GM18868 (cell line): ENCODE measurements at regions not wholly inside any gene's neighbourhood (a gene's known extent, or its start where the extent isn't known, plus 50 kb on each side); places are given as distances from the start of the nearest gene placed in this dataset.

Source experiments
- ATAC-seq: cut with Tn5 transposase; IDR thresholded peaks from one replicate; pipeline ENCODE4 v1.9.1; 2021; ENCODE audit warnings: mild to moderate bottlenecking, moderate library complexity; ENCODE audit not compliant: unreplicated experiment

DNA sequence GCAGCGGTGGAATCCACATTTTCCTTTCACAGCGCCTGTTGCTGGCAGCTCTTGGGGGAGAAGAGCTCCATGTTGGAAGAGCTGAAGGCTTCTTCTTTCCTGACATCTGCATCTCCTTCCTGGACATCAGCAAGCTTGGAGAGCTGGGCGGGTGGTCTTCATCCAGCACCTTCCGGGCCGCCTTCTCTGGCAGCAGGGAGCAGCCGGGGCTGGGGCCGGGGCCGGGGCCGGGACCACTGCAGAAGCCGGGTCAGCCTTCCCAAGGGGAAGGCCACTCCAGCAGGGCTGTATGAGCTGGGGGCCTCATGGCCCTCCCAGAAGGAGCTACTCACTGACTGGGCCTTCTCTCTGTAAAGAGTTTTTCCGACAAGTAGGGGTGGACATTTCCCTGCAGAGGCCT, 787.5 kb downstream of the TLE4 start:
- ATAC-seq: no peak

DNA sequence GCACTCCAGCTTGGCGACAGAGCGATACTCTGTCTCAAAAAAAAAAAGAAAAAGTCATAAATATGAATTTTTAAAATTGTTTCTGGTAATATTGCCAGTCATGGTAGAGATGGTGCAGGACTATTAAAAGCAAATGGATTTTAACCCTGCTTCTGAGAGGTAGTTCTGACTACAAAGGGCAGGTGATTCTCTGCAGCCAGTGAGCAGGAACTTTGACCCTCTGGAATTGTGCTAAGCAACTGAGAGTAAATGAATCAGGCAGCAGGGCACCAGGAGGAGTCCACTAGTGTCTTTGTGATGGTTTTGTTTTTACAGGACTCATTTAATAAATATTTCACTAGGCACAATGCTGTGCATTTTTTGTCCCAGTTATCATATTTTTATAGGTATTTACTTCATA, 781.2 kb downstream of the TLE4 start:
- no peak for ATAC-seq

DNA sequence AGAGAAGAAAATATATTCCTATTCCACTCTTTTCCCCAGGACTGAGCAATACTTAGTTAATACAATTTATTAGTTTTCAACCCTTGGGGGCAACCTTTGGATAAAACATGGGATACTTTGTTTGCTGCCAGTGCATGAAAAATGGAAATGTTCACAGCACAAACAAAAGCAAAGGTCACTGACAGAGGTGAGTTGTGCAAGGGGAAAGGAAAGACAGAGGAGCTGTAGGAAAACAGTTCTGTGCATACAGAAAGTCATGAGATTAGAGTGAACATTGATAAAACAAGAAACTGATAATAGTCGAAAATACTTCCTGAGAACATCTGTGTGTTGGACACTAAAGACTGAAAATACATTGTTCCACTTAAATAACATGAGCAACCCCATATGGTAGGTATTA, 779.8 kb downstream of the TLE4 start:
- no peak for ATAC-seq

DNA sequence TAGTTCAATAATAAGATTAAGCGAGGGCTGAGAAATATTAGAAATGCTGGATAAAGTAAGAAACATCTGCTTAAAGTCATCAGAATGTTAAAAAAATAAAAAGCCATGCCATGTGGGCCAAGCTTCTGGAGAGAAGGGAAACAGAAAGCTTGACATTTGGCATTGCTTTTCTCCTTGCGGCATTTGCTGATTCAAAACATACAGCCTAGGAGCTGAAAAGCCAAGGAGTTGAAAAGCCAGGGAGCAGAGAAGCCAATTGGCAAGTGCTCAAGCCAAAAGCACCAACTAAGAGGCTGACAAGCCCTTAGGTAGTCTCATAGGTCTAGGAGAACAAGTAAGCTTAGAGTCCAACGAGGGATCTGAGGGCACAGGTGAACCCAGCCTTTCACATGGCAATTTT, 754.3 kb downstream of the TLE4 start:
- no peak for ATAC-seq

DNA sequence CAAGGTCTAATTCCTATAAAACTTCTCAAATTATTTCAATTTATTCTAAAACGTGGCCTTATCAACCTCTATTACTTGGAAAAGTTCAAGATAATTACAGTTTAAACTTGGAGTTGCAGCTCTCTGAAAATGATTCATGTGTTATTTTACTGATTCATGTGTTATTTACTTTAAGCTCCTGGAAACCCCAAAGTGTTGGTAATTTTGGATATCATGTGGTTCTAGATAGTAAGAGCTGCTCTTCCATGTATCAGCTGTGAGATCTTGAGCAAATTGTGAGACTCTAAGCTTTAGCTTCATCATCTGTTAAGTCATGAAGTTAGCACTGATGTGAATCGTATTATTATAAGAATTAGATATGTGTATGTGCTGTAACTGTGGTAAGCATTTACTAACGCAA, 749.2 kb downstream of the TLE4 start:
- ATAC-seq: no peak

DNA sequence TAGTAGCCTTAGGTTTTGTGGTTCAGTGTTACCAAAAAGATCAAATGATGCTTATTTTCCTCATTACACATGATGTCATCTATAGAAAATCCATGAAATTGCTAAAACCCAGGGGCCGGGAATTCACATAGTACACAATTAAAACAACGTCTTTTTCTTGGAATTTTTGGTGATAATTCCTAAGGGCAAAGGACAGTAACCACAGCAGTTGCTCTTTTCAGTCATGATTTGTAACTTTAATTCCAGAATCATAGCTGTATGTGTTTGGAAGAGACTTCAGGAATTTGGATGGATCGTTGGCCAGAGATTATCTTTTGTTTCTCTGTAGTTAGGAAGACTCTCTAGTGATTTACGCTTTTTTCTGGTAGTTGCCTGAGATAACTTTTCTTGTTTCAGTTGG, 748.7 kb downstream of the TLE4 start:
- ATAC-seq: no peak

DNA sequence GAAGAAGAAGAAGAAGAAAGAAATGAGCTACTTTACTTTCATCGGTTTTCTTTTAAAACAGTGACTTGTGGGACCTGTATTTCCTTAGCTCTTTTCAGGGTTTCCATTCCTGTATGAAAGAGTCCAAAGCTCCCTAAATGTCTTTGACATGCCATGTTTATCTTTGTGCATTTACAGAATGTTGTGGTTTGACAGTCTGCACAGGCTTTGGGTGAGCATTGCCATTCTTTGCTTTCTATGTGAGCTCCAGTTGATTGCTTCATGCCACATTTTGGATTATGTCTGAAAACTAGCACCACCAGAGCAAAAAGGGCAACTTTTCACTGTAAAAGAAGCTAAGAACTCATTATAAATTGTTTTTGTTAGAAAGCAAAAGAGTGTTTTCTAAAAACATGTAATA, 733.4 kb downstream of the TLE4 start:
- ATAC-seq: no peak

DNA sequence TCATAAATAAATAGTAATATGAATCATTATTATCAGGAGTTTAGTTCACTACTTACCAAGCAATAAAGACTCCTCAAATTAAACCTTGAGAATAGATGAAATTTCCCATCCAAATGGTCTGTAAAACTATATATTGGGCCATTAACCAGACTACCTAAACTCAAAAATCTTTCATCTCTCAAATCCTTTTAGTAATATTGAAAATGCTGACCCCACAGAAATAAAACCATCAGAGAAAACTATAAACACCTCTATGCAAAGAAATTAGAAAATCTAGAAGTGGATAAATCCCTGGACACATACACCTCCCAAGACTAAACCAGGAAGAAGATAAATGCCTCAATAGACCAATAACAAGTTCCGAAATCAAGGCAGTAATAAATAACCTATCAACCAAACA, 723.2 kb downstream of the TLE4 start:
- ATAC-seq: no peak

DNA sequence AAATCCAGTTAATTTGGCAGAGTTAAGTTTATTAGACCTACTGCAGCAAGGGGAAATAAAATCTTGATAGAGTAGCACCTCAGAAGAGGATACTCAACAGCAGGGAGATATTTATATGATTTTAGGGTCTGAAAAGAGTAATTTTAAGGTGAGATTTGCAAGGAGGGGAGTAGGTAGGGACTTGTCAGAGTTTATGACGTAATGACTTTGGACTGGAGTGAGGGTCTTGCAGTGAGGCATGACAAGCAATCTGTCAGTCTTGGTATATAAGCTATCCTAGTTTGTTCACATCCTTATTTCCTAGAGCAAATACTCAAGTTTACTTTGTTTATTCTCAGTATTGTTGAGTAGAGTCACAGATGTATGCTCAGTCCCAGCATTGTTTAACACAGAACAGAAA, 722.6 kb downstream of the TLE4 start:
- no peak for ATAC-seq

DNA sequence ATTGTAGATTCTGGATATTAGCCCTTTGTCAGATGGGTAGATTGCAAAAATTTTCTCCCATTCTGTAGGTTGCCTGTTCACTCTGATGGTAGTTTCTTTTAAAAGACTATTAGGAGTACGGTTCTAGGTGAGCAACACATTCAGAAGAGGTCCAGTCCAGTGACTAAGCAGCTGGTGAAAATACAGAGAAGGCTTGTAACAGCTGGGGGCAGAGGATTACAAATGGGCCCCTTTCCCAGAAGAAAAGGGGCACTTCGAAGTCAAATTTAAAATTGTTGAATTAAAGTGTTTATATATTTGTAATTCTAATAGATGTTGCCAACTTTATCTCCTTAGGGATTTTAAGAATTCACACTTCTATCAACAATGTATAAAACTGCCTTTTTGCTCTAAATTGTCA, 720.5 kb downstream of the TLE4 start:
- no peak for ATAC-seq

DNA sequence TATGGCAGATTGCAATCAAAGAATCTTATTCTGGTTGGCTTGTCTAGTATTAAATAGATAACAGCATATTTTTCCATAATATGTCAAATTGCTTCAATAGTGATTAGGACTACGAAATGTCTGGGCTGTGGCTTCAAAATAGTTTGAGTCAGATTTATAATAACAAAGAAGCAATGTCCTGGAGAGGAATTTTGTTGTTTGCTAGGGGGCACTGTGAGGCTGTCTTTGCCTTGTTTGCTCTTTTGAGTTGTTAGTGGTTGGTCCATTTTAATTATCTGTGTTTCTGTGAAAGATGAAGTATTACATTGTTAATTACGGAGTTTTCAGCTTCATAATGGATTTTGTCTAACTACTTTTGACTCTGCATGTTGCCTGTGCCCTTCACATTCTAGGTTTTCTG, 713.6 kb downstream of the TLE4 start:
- ATAC-seq: no peak

DNA sequence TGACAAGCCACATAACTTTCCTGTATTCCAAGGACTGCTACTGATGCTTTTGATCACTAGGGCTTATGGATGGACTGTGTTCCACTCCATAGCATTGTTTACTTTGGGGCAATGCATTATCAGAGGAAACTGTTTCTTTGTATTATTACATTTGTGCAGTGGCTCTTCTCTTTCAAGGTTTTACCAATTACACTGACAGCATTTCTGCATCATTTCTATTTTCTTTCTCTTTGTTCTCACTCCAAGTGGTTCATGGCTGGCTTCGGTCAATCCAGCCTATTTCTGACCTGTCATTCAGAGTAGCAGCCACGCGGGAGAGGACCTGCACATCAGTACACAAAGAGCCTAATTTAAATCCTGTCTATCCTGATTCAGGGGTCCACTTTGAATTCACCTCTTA, 711.0 kb downstream of the TLE4 start:
- no peak for ATAC-seq

DNA sequence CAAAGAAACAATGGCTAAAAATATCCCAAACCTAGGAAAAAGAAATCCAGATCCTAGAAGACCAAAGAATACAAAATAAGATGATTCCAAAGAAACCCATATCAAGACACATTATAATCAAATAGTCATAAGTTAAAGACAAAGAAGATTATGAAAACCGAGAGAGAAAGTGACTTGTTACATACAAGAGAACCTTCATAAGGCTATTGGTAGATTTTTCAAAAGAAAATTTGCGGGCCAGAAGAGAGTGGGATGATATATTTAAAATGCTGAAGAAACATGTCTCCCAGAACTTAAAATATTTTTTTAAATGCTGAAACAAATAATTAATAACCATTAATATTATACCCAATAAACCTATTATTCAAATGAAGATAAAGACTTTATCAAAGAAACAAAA, 687.3 kb downstream of the TLE4 start:
- no peak for ATAC-seq

DNA sequence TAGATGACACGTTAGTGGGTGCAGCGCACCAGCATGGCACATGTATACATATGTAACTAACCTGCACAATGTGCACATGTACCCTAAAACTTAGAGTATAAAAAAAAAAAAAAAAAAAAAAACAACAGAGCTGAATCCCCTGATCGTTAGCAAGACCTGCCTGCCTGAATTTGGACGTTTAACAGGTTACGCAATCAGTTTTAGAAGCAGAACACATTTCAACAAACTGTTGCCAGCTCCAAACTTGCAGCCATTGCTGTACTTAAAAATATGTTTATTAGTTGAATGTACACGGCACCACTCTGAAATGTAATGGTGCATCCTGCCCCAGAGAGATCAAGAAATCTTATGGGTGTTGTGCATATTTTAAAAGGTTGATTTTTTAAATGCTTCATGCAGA, 680.0 kb downstream of the TLE4 start:
- ATAC-seq: no peak

DNA sequence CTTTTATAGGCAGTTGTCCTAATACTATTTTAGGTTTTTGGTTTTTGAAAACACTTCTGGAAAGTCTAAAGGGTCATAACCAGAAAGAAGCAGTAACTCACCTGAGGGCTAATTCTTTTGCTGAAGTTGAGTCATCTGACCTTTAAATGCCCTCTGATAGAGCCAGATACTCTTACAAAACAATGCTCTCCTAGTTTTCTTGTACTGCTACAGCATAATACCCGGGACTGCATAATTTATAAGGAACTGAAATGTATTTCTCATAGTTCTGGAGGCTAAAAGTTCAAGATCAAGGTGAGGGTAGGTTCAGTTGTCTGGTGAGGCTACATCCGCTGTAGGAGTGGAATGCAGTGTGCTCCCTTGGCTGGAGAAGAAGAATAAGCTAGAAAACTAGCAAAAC, 670.3 kb downstream of the TLE4 start:
- ATAC-seq: no peak

DNA sequence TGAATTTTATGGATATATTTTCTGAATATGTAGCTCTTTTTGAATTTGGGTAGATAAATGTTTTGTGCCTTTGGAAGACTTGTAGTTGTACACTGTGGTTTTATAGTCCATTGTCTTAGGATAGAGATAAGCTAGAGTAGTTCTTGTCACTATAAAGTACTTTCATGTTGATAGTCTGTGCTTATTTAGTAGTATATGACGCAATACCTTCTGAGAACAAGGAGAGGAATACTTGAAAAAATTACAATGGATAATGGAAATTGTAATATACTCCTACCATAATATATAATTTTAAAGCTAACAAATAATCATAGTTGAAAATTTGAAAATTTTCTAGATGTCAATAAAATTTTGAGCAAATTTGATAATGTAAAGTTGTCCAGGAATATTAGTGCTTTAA, 664.0 kb downstream of the TLE4 start:
- ATAC-seq: no peak

DNA sequence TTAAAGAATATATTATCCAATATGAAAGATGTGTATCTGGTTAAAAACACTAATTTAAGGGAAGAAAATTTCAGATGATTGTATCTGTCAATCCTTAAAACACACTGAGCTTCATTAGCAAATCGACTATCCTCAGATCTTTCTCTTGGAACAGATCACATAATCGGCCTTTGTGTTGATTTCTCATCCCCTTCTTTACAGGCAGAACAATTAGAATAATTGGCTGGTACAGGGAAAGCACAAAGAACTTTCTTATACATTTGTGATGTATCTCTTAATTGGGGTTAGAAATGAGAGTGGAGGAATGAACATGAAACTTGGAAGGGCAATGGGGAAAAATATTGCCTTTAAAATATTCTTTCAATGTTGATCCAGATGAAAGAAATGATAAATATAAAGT, 662.1 kb downstream of the TLE4 start:
- no peak for ATAC-seq

DNA sequence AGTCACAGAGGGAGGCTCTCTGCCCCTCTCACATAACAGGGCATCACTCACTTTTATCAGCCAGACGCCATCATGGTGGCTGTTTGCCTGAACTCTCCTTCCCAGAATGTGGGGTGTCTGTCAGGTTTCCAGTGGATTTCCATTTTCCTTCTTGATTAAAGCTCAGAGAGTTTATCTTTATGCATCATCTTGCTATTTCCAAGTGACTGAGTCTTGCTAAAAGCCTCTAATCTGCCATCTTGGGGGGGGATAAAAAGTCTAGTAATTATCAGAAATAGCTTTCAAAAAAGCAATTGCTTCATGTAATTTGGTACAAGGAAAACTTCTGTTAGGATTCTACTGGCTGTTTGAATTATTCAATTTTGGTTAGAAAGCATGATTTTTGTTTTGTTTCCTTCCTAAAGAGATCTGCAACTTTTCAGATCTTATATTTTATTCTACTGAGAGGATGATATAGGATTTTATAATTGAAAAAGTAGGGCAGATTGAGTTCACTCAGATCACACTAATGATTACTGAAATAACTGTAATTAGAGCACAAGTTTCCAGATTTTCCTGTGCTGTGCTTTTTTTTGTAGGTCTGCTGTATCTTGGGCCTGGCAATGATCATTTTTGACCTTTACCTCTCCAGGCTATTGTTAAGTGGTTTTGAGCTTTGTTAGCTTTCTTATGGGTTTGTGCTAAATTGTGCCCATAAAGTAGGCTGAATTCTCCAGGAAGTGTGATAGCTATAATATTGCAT, 661.5 kb downstream of the TLE4 start:
- no peak for ATAC-seq

DNA sequence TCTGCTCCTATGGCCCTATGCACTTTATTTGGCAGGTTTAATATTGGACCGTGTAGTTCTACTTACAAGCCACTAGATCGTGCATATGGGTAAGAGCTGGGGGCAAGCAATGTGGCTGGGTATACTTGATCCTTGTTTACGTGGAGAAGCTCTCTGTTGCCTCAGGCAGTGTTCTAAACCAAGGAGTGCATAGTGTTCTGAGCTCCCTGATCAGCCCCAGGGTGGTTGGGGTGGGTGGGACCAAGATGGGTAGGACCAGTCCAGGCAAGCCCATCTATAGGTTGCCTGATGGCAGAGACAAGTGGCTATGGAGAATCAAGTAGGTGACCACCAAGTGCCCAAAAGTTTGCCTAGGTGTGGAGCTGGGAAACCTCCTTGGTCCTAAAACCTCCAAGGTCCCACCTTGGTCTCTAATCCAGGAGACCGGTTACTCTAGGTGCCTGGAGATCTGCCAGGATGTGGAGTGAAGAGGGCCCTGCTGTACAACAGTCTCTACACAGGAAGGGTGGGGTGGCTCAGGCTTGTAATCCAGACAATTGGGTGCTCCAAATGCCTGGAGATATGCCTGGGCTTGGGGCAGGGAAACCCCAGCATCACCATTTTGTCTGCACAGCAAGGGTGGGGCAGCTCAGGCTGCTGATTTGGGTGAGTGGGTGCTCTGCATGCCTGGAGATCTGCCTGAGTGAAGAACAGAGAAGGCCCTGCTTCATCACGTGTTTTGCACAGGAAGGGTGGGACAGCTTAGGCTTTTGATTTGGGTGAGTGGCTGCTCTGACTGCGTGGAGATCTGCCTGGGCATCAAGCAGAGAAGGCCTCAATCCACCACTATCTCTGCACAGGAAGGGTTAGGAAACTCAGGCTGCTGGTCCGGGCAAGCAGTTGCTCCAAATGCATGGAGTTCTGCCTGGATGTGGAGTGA, 659.8 kb downstream of the TLE4 start:
- no peak for ATAC-seq

DNA sequence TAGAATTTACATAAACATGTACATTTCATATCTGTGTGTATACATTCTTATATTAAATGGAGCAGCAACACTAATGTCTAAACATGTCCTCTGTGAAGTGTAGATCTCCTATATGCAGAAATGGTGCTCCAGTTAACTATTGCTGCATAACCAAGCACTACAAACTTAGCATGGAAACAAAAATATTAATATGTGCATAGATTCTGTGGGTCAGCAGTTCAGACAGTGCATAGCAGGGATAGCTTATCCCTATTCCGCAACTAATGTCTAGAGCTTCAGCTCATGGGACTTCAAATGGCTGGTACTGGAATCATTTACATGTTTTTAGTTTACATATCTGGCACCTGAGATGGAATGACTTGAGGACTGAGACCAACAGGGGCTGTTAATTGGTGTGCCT, 652.1 kb downstream of the TLE4 start:
- no peak for ATAC-seq

DNA sequence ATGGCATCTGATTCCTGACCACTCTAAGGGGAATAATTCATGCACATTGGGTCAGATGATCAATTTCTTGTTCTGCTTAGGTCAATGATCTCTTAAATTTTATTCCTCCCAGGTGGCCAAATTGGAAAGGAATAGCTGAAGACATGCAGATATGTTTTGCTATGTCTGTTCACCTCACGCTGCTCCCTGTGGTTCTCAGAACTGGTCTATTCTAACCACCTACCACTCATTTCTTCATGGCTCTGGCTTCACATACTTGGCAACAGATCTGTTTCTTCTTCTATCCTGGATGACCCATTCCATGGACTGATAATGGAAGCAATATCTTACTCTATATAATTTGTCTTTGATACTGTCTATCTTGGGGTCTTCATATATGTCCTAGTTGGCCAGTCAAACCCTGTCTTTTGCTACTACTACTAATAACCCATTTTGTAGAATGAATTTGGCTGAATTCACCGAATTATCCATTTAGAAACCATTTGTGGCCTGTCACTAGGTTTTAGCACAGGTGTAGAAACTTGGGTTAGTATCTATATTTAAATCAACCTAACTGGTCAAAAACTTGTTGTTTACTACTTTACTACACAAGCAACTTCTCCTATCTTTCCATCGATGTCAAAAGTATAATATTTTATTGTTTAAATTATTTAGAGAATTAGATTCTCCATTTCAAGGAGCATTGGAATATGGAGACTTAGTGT, 650.9 kb downstream of the TLE4 start:
- no peak for ATAC-seq

DNA sequence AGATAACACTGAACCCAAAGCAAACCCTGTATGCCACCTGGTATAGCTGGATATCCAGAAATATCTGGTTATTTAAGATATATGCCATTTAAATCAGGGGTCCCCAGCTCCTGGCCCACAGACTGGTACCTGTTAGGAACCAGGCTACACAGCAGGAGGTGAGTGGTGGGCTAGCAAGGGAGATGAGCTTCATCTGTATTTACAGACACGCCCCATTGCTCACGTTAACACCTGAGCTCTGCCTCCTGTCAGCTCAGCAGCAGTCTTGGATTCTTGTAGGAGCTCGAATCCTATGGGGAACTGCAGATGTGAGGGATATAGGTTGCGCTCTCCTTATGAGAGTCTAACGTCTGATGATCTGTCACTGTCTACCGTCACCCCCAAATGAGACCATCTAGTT, 646.6 kb downstream of the TLE4 start:
- no peak for ATAC-seq
